ENCODE measurements at regions not wholly inside any gene's neighbourhood (a gene's known extent, or its start where the extent isn't known, plus 50 kb on each side); places are given as distances from the start of the nearest gene placed in this dataset.
"Not testable (repeated sequence)": the region's sequence is repeated elsewhere in the genome, so short reads cannot be mapped to it uniquely, and the experiment has no call there.

DNA sequence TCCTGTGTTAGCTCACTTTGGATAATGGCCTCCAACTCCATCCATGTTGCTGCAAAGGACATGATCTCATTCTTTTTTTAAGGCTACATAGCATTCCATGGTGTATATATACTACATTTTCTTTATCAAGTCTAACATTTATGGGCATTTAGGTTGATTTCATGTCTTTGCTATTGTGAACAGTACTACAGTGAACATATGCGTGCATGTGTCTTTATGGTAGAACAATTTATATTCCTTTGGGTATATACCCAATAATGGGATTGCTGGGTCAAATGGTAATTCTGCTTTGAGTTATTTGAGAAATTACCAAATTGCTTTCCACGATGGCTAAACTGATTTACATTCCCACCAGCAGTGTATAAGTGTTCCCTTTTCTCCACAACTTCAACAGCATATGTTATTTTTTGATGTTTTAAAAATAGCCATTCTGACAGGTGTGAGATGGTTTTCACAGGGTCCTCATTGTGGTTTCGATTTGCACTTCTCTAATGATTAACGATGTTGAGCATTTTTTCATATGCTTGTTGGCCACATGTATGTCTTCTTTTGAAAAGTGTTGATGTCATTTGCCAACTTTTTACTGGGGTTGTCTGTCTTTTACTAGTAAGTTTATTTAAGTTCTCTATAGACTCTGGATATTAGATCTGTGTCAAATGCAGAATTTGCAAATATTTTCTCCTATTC is 133.4 kb downstream of the MC4R start:
- CTCF ChIA-PET (ENCODE audit: partially characterized antibody) = not testable (repeated sequence)
- WGBS, 2 experiments (ENCODE audit: extremely low coverage in 1 of 2, insufficient coverage in 1 of 2, insufficient read length in 1 of 2, insufficient replicate concordance in 2 of 2, low coverage in 1 of 2, low lambda C conversion rate in 2 of 2, missing lambda C conversion rate in 1 of 2) = 92% methylated on average over 4 of the region's 4 CpGs; no CpG with 5 or more reads in 1 of the 2 experiments

More for the DNA sequence above, 133.4 kb downstream of the MC4R start:
- H2BK15ac ChIP-seq (ENCODE audit: low read length); H2BK20ac ChIP-seq (ENCODE audit: low read length); H3K36me3 ChIP-seq (ENCODE audit: control insufficient read depth in 2 of 4, insufficient read depth in 4 of 4, low read length in 3 of 4); H3K27ac ChIP-seq (ENCODE audit: low read depth, low read length); H3K4me2 ChIP-seq (ENCODE audit: insufficient read depth in 1 of 2, low read depth in 2 of 2, low read length in 2 of 2); FAIRE-seq; H3K14ac ChIP-seq (ENCODE audit: insufficient read length); H2BK5ac ChIP-seq (ENCODE audit: low read depth, low read length); H3K23me2 ChIP-seq (ENCODE audit: low read depth, low read length); H4K8ac ChIP-seq (ENCODE audit: extremely low read depth, insufficient read depth, low read length); H3K27me3 ChIP-seq (replicated peaks in 1 of 4; ENCODE audit: control insufficient read depth in 3 of 4, extremely low read depth in 1 of 4, insufficient read depth in 3 of 4, low read length in 3 of 4); H3K9ac ChIP-seq (replicated peaks in 1 of 4; ENCODE audit: extremely low read depth in 1 of 4, low read depth in 3 of 4, low read length in 3 of 4); DNase-seq (ENCODE audit: low read depth in 1 of 2, low spot score in 2 of 2); H2BK120ac ChIP-seq (replicated peaks; ENCODE audit: low read depth, low read length); H3K4me3 ChIP-seq (ENCODE audit: extremely low read depth in 1 of 4, insufficient read depth in 2 of 4, low read depth in 3 of 4, low read length in 4 of 4); H3K18ac ChIP-seq (ENCODE audit: extremely low read depth, low read length); H2AK5ac ChIP-seq (ENCODE audit: low read depth, low read length); H4K20me1 ChIP-seq (replicated peaks in 1 of 2; ENCODE audit: control insufficient read depth in 1 of 2, insufficient read depth in 2 of 2, low read length in 2 of 2); H3K79me1 ChIP-seq (ENCODE audit: low read depth, low read length); H3K4ac ChIP-seq (replicated peaks; ENCODE audit: insufficient read length, low read depth, low read length); H3K4me1 ChIP-seq (replicated peaks in 1 of 4; ENCODE audit: control insufficient read depth in 3 of 4, insufficient read depth in 4 of 4, low read length in 3 of 4); H2BK12ac ChIP-seq (ENCODE audit: low read depth, low read length); H3K56ac ChIP-seq (replicated peaks; ENCODE audit: insufficient read length, low read depth, low read length); POLR2A ChIA-PET (ENCODE audit: partially characterized antibody); H2AFZ ChIP-seq (ENCODE audit: low read length); H3K79me2 ChIP-seq (ENCODE audit: control insufficient read depth in 1 of 2, insufficient read depth in 2 of 2, low read length in 2 of 2); H3K9me3 ChIP-seq (ENCODE audit: insufficient read depth in 2 of 2, low read depth in 1 of 2, low read length in 1 of 2); H4K91ac ChIP-seq (replicated peaks; ENCODE audit: insufficient read length, low read length); H4K5ac ChIP-seq (ENCODE audit: insufficient read length, low read depth, low read length); H3K23ac ChIP-seq (ENCODE audit: insufficient read length): not testable (repeated sequence)

Measured in H1 (cell line).